ENCODE measurements at regions not wholly inside any gene's neighbourhood (a gene's known extent, or its start where the extent isn't known, plus 50 kb on each side); places are given as distances from the start of the nearest gene placed in this dataset.

DNA sequence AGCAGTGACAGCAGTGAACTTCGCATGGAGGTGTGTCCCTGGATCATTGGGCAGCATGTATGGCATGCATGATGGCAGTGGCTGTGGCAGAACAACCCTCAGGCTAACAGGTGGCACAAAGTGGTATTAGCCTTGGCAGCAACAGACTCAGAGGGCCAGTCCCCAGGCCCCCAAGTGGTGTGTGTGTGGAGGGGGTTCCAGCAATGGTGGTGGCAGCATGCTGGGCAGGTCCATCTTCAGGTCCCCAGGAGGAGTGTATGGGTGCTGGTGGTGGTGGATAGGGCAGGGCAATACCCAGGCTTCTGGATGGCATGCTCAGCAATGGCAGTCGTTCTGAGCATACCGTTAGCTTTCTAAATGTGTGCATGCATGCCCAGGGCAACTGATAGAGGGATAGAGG lies 923.7 kb downstream of the PDHA2 start:
- TF ChIP-seq, protein P1, sequence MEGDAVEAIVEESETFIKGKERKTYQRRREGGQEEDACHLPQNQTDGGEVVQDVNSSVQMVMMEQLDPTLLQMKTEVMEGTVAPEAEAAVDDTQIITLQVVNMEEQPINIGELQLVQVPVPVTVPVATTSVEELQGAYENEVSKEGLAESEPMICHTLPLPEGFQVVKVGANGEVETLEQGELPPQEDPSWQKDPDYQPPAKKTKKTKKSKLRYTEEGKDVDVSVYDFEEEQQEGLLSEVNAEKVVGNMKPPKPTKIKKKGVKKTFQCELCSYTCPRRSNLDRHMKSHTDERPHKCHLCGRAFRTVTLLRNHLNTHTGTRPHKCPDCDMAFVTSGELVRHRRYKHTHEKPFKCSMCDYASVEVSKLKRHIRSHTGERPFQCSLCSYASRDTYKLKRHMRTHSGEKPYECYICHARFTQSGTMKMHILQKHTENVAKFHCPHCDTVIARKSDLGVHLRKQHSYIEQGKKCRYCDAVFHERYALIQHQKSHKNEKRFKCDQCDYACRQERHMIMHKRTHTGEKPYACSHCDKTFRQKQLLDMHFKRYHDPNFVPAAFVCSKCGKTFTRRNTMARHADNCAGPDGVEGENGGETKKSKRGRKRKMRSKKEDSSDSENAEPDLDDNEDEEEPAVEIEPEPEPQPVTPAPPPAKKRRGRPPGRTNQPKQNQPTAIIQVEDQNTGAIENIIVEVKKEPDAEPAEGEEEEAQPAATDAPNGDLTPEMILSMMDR (IDR thresholded peaks at IDR 0.05; ENCODE audit: borderline replicate concordance, control extremely low read depth, extremely low read depth, insufficient read depth, missing control alignments), result no peak
- in situ Hi-C loops (cut with MboI; ENCODE audit: low sequenced_read_pairs, unreplicated experiment), result no loop called here
- no peak for DNase-seq (ENCODE audit: low spot score)

DNA sequence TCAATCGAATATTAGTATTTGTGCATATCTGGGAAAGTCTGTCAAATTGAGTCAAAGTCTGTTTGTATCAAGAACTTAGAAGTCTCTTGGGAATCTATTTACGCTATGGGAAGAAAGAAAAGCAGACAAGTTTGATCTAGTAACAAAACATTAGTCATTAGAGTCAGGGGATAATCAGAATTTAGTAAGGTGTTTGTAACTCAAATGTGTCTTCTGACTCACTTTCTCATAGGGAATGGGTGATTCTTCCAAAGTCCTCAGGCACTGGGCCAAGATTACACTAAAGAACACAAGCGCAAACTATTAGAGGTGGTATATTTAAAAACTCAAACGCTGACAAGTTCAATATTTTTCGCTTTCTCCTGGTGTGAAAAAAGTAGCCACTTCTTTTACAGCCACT lies 926.5 kb downstream of the PDHA2 start:
- DNase-seq (ENCODE audit: low spot score), result no peak
- TF ChIP-seq, protein P1 (IDR thresholded peaks at IDR 0.05; ENCODE audit: borderline replicate concordance, control extremely low read depth, extremely low read depth, insufficient read depth, missing control alignments), result no peak
- in situ Hi-C loops (cut with MboI; ENCODE audit: low sequenced_read_pairs, unreplicated experiment), result no loop called here

DNA sequence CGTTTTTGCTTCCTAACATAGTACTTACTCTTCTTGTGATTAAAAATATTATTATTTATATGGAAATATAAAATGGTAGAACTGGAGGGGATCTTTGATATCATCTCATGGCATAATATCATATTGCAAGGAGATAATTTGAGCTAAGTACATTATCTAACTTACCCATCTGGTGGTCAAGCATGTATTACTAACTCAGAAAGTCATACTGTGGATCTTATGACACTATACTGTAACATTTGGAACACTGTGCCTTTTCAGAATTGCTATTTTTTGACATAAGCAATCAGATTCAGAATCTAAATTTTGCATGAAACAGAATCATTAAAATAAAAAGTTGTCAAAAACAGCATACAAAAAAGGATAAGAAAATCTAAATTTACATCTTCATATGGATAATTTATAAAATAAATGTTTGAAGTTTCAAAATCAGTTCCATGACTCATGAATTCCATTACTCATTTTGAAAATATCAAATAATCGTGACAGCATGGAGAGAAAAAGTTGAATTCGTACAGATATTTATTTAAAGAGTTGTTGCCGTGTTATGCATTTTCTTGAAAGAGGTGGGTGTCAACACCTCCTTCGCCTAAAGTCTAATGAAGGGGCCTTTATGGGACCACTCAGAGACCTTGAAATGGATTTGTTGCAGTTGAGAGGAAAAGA lies 928.1 kb downstream of the PDHA2 start:
- TF ChIP-seq, protein P1 (IDR thresholded peaks at IDR 0.05; ENCODE audit: borderline replicate concordance, control extremely low read depth, extremely low read depth, insufficient read depth, missing control alignments), result no peak
- in situ Hi-C loops (cut with MboI; ENCODE audit: low sequenced_read_pairs, unreplicated experiment), result no loop called here
- DNase-seq (ENCODE audit: low spot score), result no peak

DNA sequence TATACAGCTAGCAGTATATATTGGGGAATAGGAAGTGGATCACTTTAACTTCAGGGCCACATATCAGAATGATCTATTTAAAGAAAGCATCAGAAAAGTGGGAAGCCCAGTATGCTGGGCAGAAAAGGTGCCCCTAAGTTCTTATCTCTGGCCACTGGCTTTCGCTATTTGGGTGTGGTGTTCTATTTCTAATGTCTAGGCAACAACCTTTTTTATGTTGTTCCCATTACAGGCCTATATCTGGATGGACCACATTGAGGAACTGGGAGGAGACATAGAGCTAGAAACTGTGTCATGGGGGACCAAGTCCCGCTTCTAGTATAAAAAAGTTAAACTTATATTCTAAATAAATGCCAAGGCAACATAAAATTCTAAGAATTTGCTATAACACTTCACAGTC lies 935.6 kb downstream of the PDHA2 start:
- no peak for DNase-seq (ENCODE audit: low spot score)
- TF ChIP-seq, protein P1 (IDR thresholded peaks at IDR 0.05; ENCODE audit: borderline replicate concordance, control extremely low read depth, extremely low read depth, insufficient read depth, missing control alignments), result no peak
- in situ Hi-C loops (cut with MboI; ENCODE audit: low sequenced_read_pairs, unreplicated experiment), result no loop called here

DNA sequence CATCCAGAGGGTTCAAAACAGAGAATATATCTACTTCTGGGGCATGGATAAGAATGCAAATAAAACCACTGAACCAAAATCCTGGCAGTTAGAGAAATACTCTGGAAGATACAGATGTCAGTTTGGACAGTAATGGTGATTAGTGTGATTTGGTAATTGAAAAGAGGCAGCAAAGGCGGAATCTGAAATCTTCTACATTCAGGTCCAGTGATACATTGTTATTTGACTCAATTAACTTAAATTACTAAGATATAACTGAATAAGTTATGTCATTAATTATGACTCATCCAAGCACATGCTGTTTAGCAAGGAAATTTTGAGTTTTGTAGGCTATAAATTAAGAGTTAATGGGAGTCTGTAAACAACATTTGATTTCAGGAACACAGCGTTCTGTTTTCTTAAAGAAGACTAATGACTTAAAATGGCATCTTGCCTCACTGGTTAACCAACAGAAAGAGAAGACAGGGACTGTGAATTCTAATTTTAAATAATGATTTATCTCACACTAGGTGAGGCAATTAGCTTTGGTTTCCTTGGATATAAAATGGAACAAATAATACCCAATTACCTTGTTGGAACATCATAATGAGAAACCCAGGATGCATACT lies 937.1 kb downstream of the PDHA2 start:
- TF ChIP-seq, protein P1 (IDR thresholded peaks at IDR 0.05; ENCODE audit: borderline replicate concordance, control extremely low read depth, extremely low read depth, insufficient read depth, missing control alignments), result no peak
- in situ Hi-C loops (cut with MboI; ENCODE audit: low sequenced_read_pairs, unreplicated experiment), result no loop called here
- no peak for DNase-seq (ENCODE audit: low spot score)

DNA sequence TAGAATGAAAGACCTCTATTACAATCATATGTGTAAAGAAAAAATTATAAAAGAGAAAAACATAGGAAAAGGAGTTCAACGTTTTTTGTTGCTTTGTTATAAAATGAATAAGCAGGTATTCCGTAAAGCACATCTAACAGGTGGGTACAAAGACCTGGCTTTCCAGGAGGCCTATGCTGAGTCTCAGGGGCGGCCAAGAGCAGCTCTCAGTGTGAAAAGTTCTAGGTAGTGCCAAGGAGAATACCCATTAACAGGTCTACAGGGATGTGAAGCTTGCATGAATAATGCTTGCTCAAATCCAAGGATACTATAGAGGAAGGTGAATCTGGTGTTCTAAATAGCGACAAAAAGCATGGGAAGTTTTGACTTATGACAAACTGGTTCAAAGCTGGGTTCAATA lies 944.4 kb downstream of the PDHA2 start:
- no peak for DNase-seq (ENCODE audit: low spot score)
- TF ChIP-seq, protein P1 (IDR thresholded peaks at IDR 0.05; ENCODE audit: borderline replicate concordance, control extremely low read depth, extremely low read depth, insufficient read depth, missing control alignments), result no peak
- in situ Hi-C loops (cut with MboI; ENCODE audit: low sequenced_read_pairs, unreplicated experiment), result no loop called here

Data from GM13976 (cell line).